DND-41 (cell line): ENCODE measurements at regions not wholly inside any gene's neighbourhood (a gene's known extent, or its start where the extent isn't known, plus 50 kb on each side); places are given as distances from the start of the nearest gene placed in this dataset.

Experiments used
- CTCF ChIP-seq: IDR thresholded peaks from 2 replicates; pipeline ENCODE4 v1.5.1; 2012; ENCODE audit warnings: borderline replicate concordance, low read length, moderate library complexity, mild to moderate bottlenecking; ENCODE audit not compliant: poor library complexity, severe bottlenecking; ENCODE audit errors: extremely low read depth
- EZH2 ChIP-seq: IDR thresholded peaks from 3 replicates; pipeline ENCODE4 v1.6.1; 2012; ENCODE audit warnings: borderline replicate concordance, low read depth, mild to moderate bottlenecking, moderate library complexity, low read length, inconsistent platforms; ENCODE audit not compliant: severe bottlenecking

GRCh38 chr1:166693158-166693557, 146.1 kb upstream of the POGK start:
- TF ChIP-seq CTCF (no peak), EZH2 (no peak)
